Transverse colon (tissue), 4 donors: ENCODE measurements at regions not wholly inside any gene's neighbourhood (a gene's known extent, or its start where the extent isn't known, plus 50 kb on each side); places are given as distances from the start of the nearest gene placed in this dataset.
"Not testable (repeated sequence)": the region's sequence is repeated elsewhere in the genome, so short reads cannot be mapped to it uniquely, and the experiment has no call there.

ENCODE experiments used
- DNase-seq: peaks from one replicate; pipeline ENCODE4 v3.0.0-alpha.2; 2019
- H3K27ac ChIP-seq, 4 donors: fragments of 200-600 bp; sonication (generic); 2 replicates each; pipeline ENCODE4 v1.5.1; 2016 to 2018; ENCODE audit warnings: inconsistent platforms in 4 of 4
- H3K27me3 ChIP-seq: fragments of 200-600 bp; sonication (generic); 2 replicates; pipeline ENCODE4 v1.5.1; 2017; ENCODE audit warnings: inconsistent platforms
- H3K36me3 ChIP-seq, 4 donors: fragments of 200-600 bp; sonication (generic); 2 replicates each; pipeline ENCODE4 v1.5.1; 2017 to 2019; ENCODE audit warnings: inconsistent platforms in 4 of 4
- H3K4me1 ChIP-seq, 4 donors: fragments of 200-600 bp; sonication (generic); 2 replicates each; pipeline ENCODE4 v1.5.1; 2017 to 2020; ENCODE audit warnings: inconsistent platforms in 4 of 4
- H3K4me3 ChIP-seq, 4 donors: fragments of 200-600 bp; sonication (generic); 1 replicate in 1 of 4; 2 replicates in 3 of 4; pipeline versions ENCODE4 v1.5.1 to v1.6.1; 2017 to 2019; ENCODE audit warnings: inconsistent platforms in 4 of 4
- H3K9me3 ChIP-seq, 2 donors: fragments of 200-600 bp; sonication (generic); 2 replicates each; pipeline ENCODE4 v1.5.1; 2017 to 2019; ENCODE audit warnings: inconsistent platforms in 2 of 2
- EP300 ChIP-seq: sonication (generic); formaldehyde crosslinking; IDR thresholded peaks from one replicate; pipeline ENCODE4 v1.6.1; 2017; ENCODE audit warnings: antibody characterized with exemption, low read depth
- POLR2A ChIP-seq: fragments of 450-650 bp; IDR thresholded peaks from one replicate; pipeline ENCODE4 v1.6.1; 2016; ENCODE audit warnings: antibody characterized with exemption, mild to moderate bottlenecking, moderate library complexity
- POLR2AphosphoS5 ChIP-seq, 3 donors: sonication (generic); formaldehyde crosslinking; IDR thresholded peaks; one replicate each; pipeline ENCODE4 v1.6.1; 2016; ENCODE audit warnings: antibody characterized with exemption in 3 of 3
- WGBS, 2 donors: methylation state at CpG; one replicate each; pipeline ENCODE4 v1.1.5; 2018; ENCODE audit warnings: low coverage in 1 of 2; 5-methylcytosine and 5-hydroxymethylcytosine counted together
- in situ Hi-C, 4 donors: fragments of 200-750 bp; cut with MboI; loops; one replicate each; pipeline versions ENCODE4 v1.15.0 to v1.15.1; 2017; ENCODE audit warnings: low sequenced_read_pairs in 3 of 4, low pct_ligation_motif_present in 1 of 4, low pct_unique_long_range_greater_than_20kb in 1 of 4
- intact Hi-C: fragments of 100-400 bp; cut with DNase I; formaldehyde crosslinking; loops from one replicate; pipeline ENCODE4 v1.15.1; 2023; ENCODE audit warnings: low total_unique reads
- TF ChIP-seq, protein P1 (sequence below), 5 experiments: fragments of 200-600 bp in 3 of 5; fragments of 450-650 bp in 2 of 5; sonication (generic) in 3 of 5; IDR thresholded peaks; 1 replicate in 2 of 5; 2 replicates in 3 of 5; pipeline ENCODE4 v1.5.1; 2016 to 2017; ENCODE audit warnings: antibody characterized with exemption in 5 of 5, inconsistent platforms in 3 of 5, mild to moderate bottlenecking in 2 of 5, moderate library complexity in 1 of 5

DNA sequence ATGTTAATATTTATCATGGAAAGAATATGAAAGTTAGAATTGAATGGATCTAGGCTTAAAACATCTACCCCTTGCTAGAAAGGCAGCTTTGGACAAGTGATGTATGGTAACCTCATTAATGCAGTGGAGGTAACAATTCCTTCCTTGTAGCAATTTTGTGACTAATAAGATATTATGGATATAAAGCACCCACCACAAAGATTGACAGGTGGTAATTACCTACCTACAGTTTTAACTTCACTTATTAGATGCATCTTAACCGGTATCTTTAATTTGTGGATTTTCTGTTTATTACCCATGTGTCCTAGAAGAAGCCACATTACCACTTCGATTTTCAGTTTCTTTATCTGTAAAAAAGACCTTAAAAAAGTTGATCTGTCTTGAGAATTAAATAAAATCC lies 367.0 kb downstream of the DSC3 start:
- Histone ChIP-seq H3K27me3 (no peaks in the 10 kb centered on the region), H3K4me1 (no peaks in the 10 kb centered on the region), H3K27ac (no peak overlapping the region), H3K9me3 (no peaks in the 10 kb centered on the region), H3K36me3 (no peaks in the 10 kb centered on the region), H3K4me3 (no peak overlapping the region)
- TF ChIP-seq POLR2AphosphoS5 (IDR thresholded peaks at IDR 0.05) (no peak), EP300 (no peak), POLR2A (no peak)
- TF ChIP-seq, protein P1, sequence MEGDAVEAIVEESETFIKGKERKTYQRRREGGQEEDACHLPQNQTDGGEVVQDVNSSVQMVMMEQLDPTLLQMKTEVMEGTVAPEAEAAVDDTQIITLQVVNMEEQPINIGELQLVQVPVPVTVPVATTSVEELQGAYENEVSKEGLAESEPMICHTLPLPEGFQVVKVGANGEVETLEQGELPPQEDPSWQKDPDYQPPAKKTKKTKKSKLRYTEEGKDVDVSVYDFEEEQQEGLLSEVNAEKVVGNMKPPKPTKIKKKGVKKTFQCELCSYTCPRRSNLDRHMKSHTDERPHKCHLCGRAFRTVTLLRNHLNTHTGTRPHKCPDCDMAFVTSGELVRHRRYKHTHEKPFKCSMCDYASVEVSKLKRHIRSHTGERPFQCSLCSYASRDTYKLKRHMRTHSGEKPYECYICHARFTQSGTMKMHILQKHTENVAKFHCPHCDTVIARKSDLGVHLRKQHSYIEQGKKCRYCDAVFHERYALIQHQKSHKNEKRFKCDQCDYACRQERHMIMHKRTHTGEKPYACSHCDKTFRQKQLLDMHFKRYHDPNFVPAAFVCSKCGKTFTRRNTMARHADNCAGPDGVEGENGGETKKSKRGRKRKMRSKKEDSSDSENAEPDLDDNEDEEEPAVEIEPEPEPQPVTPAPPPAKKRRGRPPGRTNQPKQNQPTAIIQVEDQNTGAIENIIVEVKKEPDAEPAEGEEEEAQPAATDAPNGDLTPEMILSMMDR (IDR thresholded peaks at IDR 0.05): no peak
- 67 to 72% methylated on average over 2 of the region's 2 CpGs for WGBS, 2 donors
- no peak for DNase-seq
- in situ Hi-C loops: no loop called here
- intact Hi-C loops: no loop called here

DNA sequence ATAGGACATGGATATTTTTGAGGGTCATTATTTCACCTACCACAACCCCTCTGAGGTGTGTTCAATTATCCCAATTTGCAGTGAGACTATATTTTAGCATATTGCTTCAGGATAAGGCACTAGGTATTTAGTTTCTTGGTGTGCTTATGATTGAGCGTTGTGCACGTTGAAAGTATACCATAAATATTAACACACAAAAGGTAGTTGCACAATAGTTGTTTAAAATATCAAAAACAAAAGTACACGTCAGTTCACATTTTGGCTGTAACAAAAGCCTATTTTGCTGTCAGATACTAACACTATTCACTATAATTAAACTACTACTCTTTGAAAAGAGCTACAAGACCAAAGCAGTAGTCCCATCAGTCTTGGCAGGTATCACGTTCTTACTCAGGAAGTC lies 367.5 kb downstream of the DSC3 start:
- H3K4me1 ChIP-seq: no peaks in the 10 kb centered on the region
- intact Hi-C loops: no loop called here
- H3K27me3 ChIP-seq: no peaks in the 10 kb centered on the region
- no peak for TF ChIP-seq POLR2AphosphoS5 (IDR thresholded peaks at IDR 0.05)
- no peak for TF ChIP-seq EP300
- no peak for TF ChIP-seq POLR2A
- TF ChIP-seq, protein P1 (IDR thresholded peaks at IDR 0.05): no peak
- in situ Hi-C loops: no loop called here
- 63 to 75% methylated on average over 4 of the region's 4 CpGs for WGBS, 2 donors
- no peaks in the 10 kb centered on the region for H3K9me3 ChIP-seq
- H3K4me3 ChIP-seq: no peak overlapping the region
- no peak for DNase-seq
- no peak overlapping the region for H3K27ac ChIP-seq
- no peaks in the 10 kb centered on the region for H3K36me3 ChIP-seq

DNA sequence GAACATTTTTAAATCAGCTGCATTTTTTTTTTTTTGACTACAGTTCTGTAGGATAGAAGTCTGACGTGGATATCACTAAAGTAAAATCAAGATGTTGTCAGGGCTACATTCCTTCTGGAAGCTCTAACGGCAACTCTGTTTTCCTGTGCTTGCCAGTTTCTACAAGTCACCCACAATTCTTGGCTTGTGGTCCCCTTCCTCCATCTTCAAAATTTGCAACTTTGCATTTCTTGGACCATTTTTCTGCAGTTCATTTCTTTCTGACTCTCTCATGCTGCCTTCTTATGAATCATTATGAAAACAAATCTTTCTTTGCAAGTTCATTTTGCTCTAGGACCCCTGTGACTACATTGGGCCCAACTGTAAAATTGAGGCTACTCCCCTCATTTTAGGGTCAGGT lies 367.9 kb downstream of the DSC3 start:
- in situ Hi-C loops: no loop called here
- Histone ChIP-seq H3K36me3 (no peaks in the 10 kb centered on the region), H3K9me3 (no peaks in the 10 kb centered on the region), H3K4me3 (no peak overlapping the region), H3K27ac (no peak overlapping the region), H3K27me3 (no peaks in the 10 kb centered on the region), H3K4me1 (no peaks in the 10 kb centered on the region)
- 61 to 92% methylated on average over 2 of the region's 2 CpGs for WGBS, 2 donors
- TF ChIP-seq POLR2AphosphoS5 (IDR thresholded peaks at IDR 0.05): no peak
- TF ChIP-seq EP300: no peak
- no peak for TF ChIP-seq POLR2A
- TF ChIP-seq, protein P1 (IDR thresholded peaks at IDR 0.05): no peak
- DNase-seq: no peak
- intact Hi-C loops: no loop called here

DNA sequence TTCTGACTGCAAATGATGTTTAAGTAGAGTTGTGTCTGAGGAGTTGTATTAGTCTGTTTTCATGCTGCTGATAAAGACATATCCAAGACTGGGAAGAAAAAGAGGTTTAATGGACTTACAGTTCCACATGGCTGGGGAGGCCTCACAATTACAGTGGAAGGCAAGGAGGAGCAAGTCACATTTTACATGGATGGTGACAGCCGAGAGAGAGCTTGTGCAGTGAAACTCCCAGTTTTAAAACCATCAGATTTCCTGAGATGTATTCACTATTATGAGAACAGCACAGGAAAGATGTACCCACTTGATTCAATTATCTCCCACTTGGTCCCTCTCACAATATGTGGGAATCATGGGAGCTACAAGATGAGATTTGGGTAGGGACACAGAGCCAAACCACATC lies 370.1 kb downstream of the DSC3 start:
- in situ Hi-C loops, H3K36me3 ChIP-seq, H3K4me3 ChIP-seq, H3K27me3 ChIP-seq, DNase-seq, H3K4me1 ChIP-seq, H3K27ac ChIP-seq, intact Hi-C loops, H3K9me3 ChIP-seq: not testable (repeated sequence)
- 70 to 100% methylated on average over 1 of the region's 1 CpG for WGBS, 2 donors

DNA sequence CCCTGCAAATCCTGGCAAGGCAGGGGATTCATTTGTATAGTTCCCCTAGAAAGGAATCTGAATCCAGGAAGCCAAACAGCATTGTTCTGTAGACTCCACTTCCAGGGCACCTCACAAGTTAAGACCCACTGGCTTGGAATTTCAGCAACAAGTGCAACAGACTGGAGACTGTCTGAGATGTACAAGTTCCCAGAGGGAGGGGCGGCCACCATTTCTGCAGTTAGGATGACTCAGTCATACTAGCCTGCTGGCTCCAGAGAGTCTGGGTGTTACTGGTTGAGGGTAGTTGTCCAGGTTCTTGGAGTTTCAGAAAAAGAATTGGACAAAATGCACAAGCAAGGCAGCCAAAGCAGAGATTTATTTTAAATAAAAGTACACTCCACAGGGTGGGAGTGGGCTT lies 384.2 kb downstream of the DSC3 start:
- Histone ChIP-seq H3K27me3 (no peaks in the 10 kb centered on the region), H3K4me3 (no peak overlapping the region), H3K27ac (no peak overlapping the region), H3K36me3 (no peaks in the 10 kb centered on the region), H3K4me1 (no peaks in the 10 kb centered on the region), H3K9me3 (no peaks in the 10 kb centered on the region)
- WGBS, 2 donors: 84% methylated on average over 1 of the region's 1 CpG; no CpG with 5 or more reads in 1 of the 2 donors
- in situ Hi-C loops: no loop called here
- intact Hi-C loops: no loop called here
- no peak for DNase-seq
- TF ChIP-seq POLR2AphosphoS5 (IDR thresholded peaks at IDR 0.05) (no peak), POLR2A (no peak), EP300 (no peak)
- TF ChIP-seq, protein P1 (IDR thresholded peaks at IDR 0.05): no peak
